ENCODE measurements at regions not wholly inside any gene's neighbourhood (a gene's known extent, or its start where the extent isn't known, plus 50 kb on each side); places are given as distances from the start of the nearest gene placed in this dataset.
"Not testable (repeated sequence)": the region's sequence is repeated elsewhere in the genome, so short reads cannot be mapped to it uniquely, and the experiment has no call there.

- H3K27me3 ChIP-seq (ENCODE audit: control insufficient read depth, insufficient read depth, low read length) = no peaks in the 10 kb centered on the region
- H3K9me3 ChIP-seq (ENCODE audit: control insufficient read depth, insufficient read depth, low read depth, low read length) = no peaks in the 10 kb centered on the region
- H4K20me1 ChIP-seq (ENCODE audit: control insufficient read depth, extremely low read depth, insufficient read depth, low read length) = no peaks in the 10 kb centered on the region
- no peak overlapping the region for H3K9ac ChIP-seq (ENCODE audit: insufficient read depth, low read length)
- H3K36me3 ChIP-seq (ENCODE audit: control insufficient read depth, insufficient read depth, low read length) = no peaks in the 10 kb centered on the region
- no peak for DNase-seq (ENCODE audit: low read depth in 2 of 2)
- no peak overlapping the region for H2AFZ ChIP-seq (ENCODE audit: low read length)
- H3K27ac ChIP-seq (ENCODE audit: insufficient read depth, low read length) = no peak overlapping the region
- no peak overlapping the region for H3K4me2 ChIP-seq (ENCODE audit: extremely low read depth, insufficient read depth, low read length)
- TF ChIP-seq EZH2 (IDR thresholded peaks at IDR 0.05; ENCODE audit: low read length, missing control alignments) = no peak
- TF ChIP-seq, protein P1, sequence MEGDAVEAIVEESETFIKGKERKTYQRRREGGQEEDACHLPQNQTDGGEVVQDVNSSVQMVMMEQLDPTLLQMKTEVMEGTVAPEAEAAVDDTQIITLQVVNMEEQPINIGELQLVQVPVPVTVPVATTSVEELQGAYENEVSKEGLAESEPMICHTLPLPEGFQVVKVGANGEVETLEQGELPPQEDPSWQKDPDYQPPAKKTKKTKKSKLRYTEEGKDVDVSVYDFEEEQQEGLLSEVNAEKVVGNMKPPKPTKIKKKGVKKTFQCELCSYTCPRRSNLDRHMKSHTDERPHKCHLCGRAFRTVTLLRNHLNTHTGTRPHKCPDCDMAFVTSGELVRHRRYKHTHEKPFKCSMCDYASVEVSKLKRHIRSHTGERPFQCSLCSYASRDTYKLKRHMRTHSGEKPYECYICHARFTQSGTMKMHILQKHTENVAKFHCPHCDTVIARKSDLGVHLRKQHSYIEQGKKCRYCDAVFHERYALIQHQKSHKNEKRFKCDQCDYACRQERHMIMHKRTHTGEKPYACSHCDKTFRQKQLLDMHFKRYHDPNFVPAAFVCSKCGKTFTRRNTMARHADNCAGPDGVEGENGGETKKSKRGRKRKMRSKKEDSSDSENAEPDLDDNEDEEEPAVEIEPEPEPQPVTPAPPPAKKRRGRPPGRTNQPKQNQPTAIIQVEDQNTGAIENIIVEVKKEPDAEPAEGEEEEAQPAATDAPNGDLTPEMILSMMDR (conservative IDR thresholded peaks at IDR 0.05 in 1 of 2, IDR thresholded peaks at IDR 0.05 in 1 of 2; ENCODE audit: low read depth in 1 of 2, low read length in 2 of 2) = no peak
- no peaks in the 10 kb centered on the region for H3K79me2 ChIP-seq (ENCODE audit: control insufficient read depth, insufficient read depth, low read length)
- H3K4me3 ChIP-seq (replicated peaks in 1 of 4; ENCODE audit: control extremely low read depth in 1 of 4, insufficient read depth in 1 of 4, low read depth in 3 of 4, low read length in 4 of 4) = no peak overlapping the region
- H3K4me1 ChIP-seq (ENCODE audit: control insufficient read depth, extremely low read depth, insufficient read depth, low read length) = no peaks in the 10 kb centered on the region
Observed at GRCh38 chr14:53716578-53716977, 240.0 kb downstream of the BMP4 start.

- DNase-seq (ENCODE audit: low read depth in 2 of 2) = peak; percentile 62 to 70
- Histone ChIP-seq H4K20me1 (ENCODE audit: control insufficient read depth, extremely low read depth, insufficient read depth, low read length) (no peaks in the 10 kb centered on the region), H3K36me3 (ENCODE audit: control insufficient read depth, insufficient read depth, low read length) (no peaks in the 10 kb centered on the region), H3K4me2 (ENCODE audit: extremely low read depth, insufficient read depth, low read length) (peak overlapping the region; percentile 89), H3K27ac (ENCODE audit: insufficient read depth, low read length) (no peak overlapping the region), H3K4me1 (ENCODE audit: control insufficient read depth, extremely low read depth, insufficient read depth, low read length) (no peaks in the 10 kb centered on the region), H3K9ac (ENCODE audit: insufficient read depth, low read length) (no peak overlapping the region), H3K4me3 (replicated peaks in 1 of 4; ENCODE audit: control extremely low read depth in 1 of 4, insufficient read depth in 1 of 4, low read depth in 3 of 4, low read length in 4 of 4) (peak overlapping the region; percentile 15 to 42 (median 17)), H3K27me3 (ENCODE audit: control insufficient read depth, insufficient read depth, low read length) (no peaks in the 10 kb centered on the region), H2AFZ (ENCODE audit: low read length) (peak overlapping the region; percentile 61), H3K9me3 (ENCODE audit: control insufficient read depth, insufficient read depth, low read depth, low read length) (no peaks in the 10 kb centered on the region), H3K79me2 (ENCODE audit: control insufficient read depth, insufficient read depth, low read length) (no peaks in the 10 kb centered on the region)
- TF ChIP-seq, protein P1 (conservative IDR thresholded peaks at IDR 0.05 in 1 of 2, IDR thresholded peaks at IDR 0.05 in 1 of 2; ENCODE audit: low read depth in 1 of 2, low read length in 2 of 2) = no peak
Observed at GRCh38 chr14:53715193-53715721, 241.4 kb downstream of the BMP4 start.

DNA sequence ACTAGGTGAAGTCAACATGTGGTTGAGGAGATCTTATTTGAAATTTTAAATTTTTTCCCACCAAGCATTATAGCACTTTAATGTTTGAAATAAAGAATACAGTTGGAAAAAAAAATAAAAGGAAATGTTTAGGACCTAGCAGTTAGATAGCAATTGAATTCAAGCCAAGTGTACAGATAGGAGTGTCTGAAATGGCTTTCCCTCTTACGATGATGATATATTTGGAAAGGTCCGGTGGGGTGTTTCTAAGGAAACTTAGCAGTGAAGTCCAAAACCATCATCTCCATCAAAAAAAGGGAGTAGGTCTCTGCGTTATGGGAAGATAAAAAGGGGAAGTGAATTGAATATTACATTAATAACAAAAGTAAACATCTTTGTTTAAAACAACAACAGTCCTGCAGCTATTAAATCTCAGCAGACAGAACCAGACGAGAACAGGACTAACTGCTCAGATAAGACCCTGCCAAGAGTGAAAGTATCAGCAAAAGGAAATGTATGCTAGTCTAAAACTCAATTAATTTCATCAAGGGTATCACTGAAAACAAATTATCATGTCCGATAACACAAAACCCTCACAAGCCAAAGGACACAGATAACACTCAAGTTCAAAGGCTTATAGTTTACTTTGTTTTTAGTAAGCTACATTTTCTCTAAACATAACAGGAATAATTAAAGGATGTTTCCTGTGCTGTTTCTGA is 242.0 kb downstream of the BMP4 start:
- Histone ChIP-seq H3K4me1 (ENCODE audit: control insufficient read depth, extremely low read depth, insufficient read depth, low read length) (no peaks in the 10 kb centered on the region), H2AFZ (ENCODE audit: low read length) (no peak overlapping the region), H3K4me2 (ENCODE audit: extremely low read depth, insufficient read depth, low read length) (peak overlapping the region; percentile 89), H3K9me3 (ENCODE audit: control insufficient read depth, insufficient read depth, low read depth, low read length) (no peaks in the 10 kb centered on the region), H4K20me1 (ENCODE audit: control insufficient read depth, extremely low read depth, insufficient read depth, low read length) (no peaks in the 10 kb centered on the region), H3K9ac (ENCODE audit: insufficient read depth, low read length) (no peak overlapping the region), H3K79me2 (ENCODE audit: control insufficient read depth, insufficient read depth, low read length) (no peaks in the 10 kb centered on the region), H3K27ac (ENCODE audit: insufficient read depth, low read length) (no peak overlapping the region), H3K4me3 (replicated peaks in 1 of 4; ENCODE audit: control extremely low read depth in 1 of 4, insufficient read depth in 1 of 4, low read depth in 3 of 4, low read length in 4 of 4) (peak overlapping the region in 1 of 4 experiments; percentile 42), H3K36me3 (ENCODE audit: control insufficient read depth, insufficient read depth, low read length) (no peaks in the 10 kb centered on the region), H3K27me3 (ENCODE audit: control insufficient read depth, insufficient read depth, low read length) (no peaks in the 10 kb centered on the region)
- TF ChIP-seq, protein P1 (conservative IDR thresholded peaks at IDR 0.05 in 1 of 2, IDR thresholded peaks at IDR 0.05 in 1 of 2; ENCODE audit: low read depth in 1 of 2, low read length in 2 of 2) = no peak
- TF ChIP-seq EZH2 (IDR thresholded peaks at IDR 0.05; ENCODE audit: low read length, missing control alignments) = no peak
- peak in 1 of 2 donors; percentile 7 for DNase-seq (ENCODE audit: low read depth in 2 of 2)

GRCh38 chr14:53712901-53713300 is 243.7 kb downstream of the BMP4 start:
- H3K4me2 ChIP-seq (ENCODE audit: extremely low read depth, insufficient read depth, low read length) = not testable (repeated sequence)

More at GRCh38 chr14:53712901-53713300, 243.7 kb downstream of the BMP4 start:
- not testable (repeated sequence) for H3K79me2 ChIP-seq (ENCODE audit: control insufficient read depth, insufficient read depth, low read length); H4K20me1 ChIP-seq (ENCODE audit: control insufficient read depth, extremely low read depth, insufficient read depth, low read length); H3K4me3 ChIP-seq (replicated peaks in 1 of 4; ENCODE audit: control extremely low read depth in 1 of 4, insufficient read depth in 1 of 4, low read depth in 3 of 4, low read length in 4 of 4); H3K27me3 ChIP-seq (ENCODE audit: control insufficient read depth, insufficient read depth, low read length); H3K4me1 ChIP-seq (ENCODE audit: control insufficient read depth, extremely low read depth, insufficient read depth, low read length); H3K9ac ChIP-seq (ENCODE audit: insufficient read depth, low read length); H3K9me3 ChIP-seq (ENCODE audit: control insufficient read depth, insufficient read depth, low read depth, low read length); DNase-seq (ENCODE audit: low read depth in 2 of 2); H3K27ac ChIP-seq (ENCODE audit: insufficient read depth, low read length); H3K36me3 ChIP-seq (ENCODE audit: control insufficient read depth, insufficient read depth, low read length); H2AFZ ChIP-seq (ENCODE audit: low read length)

Measured in fibroblast of lung (primary cell).